GM18861 (cell line): ENCODE measurements at regions not wholly inside any gene's neighbourhood (a gene's known extent, or its start where the extent isn't known, plus 50 kb on each side); places are given as distances from the start of the nearest gene placed in this dataset.
"Not testable (repeated sequence)": the region's sequence is repeated elsewhere in the genome, so short reads cannot be mapped to it uniquely, and the experiment has no call there.

Experiments
- ATAC-seq: cut with Tn5 transposase; IDR thresholded peaks from one replicate; pipeline ENCODE4 v1.9.1; 2021; ENCODE audit not compliant: unreplicated experiment

- no peak for ATAC-seq
These were observed 123.4 kb upstream of the TENT5A start for GRCh38 chr6:81875782-81876293.

- ATAC-seq, result not testable (repeated sequence)
These were observed 117.4 kb upstream of the TENT5A start for GRCh38 chr6:81869749-81870508.

DNA sequence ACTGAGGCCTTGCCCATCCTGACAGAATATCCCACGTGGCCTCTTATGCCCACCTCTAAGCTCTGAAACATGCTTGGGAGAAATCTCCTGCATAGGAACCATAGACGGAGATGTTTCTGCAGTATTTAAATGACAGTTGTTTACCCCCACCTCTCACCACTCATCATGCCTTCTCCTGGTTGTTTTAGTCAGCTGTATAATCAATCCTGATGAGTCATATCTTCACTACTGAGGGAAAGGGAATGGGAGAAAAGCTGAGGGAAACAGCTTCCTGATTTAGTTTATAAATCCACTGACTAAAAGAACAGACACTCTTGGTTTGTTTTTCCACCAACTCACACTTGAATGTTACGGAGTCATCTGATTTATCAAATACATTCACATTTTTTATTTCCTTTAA, 113.2 kb upstream of the TENT5A start:
- ATAC-seq, result no peak

- no peak for ATAC-seq
These were observed 111.6 kb upstream of the TENT5A start for GRCh38 chr6:81864124-81864523.

- ATAC-seq, result no peak
These were observed 110.6 kb upstream of the TENT5A start for GRCh38 chr6:81863123-81863522.

- ATAC-seq, result no peak
These were observed 108.8 kb upstream of the TENT5A start for GRCh38 chr6:81861281-81861680.

- ATAC-seq, result no peak
These were observed 107.4 kb upstream of the TENT5A start for GRCh38 chr6:81859884-81860283.

DNA sequence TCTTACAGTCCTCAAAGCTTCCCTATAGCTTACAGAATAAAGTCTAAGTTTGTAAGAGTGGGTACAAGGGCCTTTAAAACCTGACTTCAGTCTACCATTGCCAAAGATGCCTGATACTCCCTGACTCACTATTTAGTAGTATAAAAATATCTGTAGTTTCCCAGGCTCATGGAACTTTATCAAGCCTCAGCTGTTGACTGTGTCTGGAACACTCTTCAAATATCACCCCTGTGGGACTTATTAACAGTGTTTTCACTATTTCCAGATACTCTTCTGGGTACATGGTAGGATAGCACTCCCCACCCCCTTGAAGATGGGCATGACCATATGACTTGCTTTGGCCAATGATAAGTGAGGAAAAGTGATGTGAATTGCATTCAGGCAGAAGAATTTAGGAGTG, 105.3 kb upstream of the TENT5A start:
- ATAC-seq, result no peak

DNA sequence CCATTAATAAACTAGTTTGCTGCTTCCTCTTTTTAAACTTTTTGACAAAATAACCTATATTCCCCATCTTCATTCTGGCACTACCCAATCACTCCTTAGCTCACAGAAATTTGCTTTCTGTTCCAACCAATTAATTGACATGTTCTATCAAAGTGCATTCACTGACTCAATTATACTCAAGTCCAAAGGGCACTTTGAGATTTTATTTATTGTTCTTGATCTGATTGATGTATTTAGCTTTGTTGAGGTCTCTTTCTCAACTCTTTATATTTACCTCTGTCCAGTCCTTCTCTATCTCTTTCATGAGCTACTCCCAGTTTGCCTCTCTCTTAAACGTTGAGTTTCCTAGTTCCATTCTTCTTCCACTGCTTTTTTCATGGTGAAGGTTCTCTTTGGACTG, 104.4 kb upstream of the TENT5A start:
- no peak for ATAC-seq

GRCh38 chr6:81854474-81854873, 102.0 kb upstream of the TENT5A start:
- no peak for ATAC-seq

- ATAC-seq, result no peak
These were observed 101.5 kb upstream of the TENT5A start for GRCh38 chr6:81853975-81854374.

DNA sequence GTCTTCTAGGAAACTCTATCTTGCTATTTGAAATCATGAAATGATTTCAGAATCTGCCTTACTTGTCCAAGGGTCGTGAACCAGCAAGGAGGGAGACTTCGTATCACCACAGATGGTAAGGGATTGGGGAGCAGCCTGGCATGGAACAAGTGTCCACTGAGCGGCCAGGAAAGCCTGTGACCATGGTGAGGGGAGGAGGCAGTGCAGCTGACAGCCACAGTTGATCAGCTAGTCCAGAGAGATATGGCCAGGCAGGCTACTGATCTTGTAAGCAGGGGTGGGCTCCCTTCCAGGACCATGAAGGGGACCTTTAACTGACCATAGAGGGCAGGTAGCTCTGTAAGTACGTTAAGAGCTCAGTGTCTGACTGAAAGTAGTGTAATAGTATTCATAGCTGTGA, 96.8 kb upstream of the TENT5A start:
- ATAC-seq, result no peak

DNA sequence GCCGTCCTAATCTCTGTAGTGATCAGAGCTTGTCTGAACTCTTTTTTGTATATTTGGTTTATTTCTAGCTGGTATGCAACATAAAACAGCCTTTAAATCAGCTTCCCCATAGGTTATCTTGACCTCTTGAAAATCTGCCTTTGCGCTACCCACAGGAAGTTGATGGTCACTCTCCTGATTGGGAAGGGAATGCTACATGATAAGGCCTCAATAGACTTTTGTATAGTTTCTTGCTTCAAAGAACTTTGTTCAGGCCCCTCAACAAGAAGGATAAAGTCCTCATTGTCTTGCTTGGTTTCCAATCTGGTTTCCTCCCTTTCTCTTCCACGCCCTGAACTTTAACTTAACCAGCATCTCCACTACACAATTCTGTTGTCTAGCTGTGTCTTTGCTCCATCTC, 95.4 kb upstream of the TENT5A start:
- ATAC-seq, result no peak

GRCh38 chr6:81844686-81845085, 92.2 kb upstream of the TENT5A start:
- no peak for ATAC-seq

- ATAC-seq, result no peak
These were observed 90.8 kb upstream of the TENT5A start for GRCh38 chr6:81843302-81843701.

DNA sequence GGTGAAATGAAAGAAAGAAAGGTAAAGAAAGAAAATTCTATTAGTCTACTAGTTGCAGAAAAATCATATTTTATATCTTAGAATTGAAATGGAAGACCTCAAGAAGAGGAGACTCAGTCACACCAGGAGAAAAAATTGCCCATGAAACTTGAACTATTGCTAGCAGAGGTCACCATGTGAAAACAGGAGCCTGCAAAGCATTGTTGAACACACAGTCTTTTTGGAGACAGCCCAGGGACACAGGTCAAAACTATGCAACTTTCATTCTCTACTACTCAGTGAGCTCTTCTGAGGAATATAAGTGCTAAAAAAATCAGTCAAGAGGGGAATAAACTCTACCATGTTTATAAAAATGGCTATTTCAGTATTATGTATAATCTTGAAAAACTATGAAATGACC, 89.8 kb upstream of the TENT5A start:
- no peak for ATAC-seq

GRCh38 chr6:81838724-81839426, 86.4 kb upstream of the TENT5A start:
- ATAC-seq, result no peak

- ATAC-seq, result no peak
These were observed 85.5 kb upstream of the TENT5A start for GRCh38 chr6:81838031-81838430.

DNA sequence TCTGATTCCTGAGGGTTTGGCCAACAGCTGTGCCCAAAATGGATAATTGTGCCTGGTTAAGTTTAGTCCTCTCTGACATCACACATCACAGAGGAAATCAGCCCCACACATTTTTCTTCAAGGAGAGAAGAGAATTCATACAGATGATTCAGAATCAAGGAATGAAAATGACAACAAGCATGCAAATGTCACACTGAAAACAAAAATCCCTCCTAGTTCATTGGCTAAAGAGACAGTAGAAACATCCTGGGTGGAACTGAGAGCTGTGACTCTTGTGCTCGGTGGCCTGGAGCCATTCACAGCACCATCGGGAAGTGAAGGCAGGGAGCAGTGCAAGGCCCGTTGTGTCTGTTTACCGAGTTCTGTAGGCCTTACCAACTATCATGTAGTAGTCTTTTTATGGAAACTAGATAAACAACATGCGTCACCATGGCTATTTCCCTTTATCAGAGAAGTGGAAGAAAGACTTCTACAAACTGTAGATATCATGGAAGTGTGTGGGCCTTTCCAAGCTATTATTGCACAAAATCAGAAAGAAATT, 81.7 kb upstream of the TENT5A start:
- ATAC-seq, result no peak

- ATAC-seq, result no peak
These were observed 79.8 kb upstream of the TENT5A start for GRCh38 chr6:81832304-81832703.

GRCh38 chr6:81831274-81831673, 78.8 kb upstream of the TENT5A start:
- ATAC-seq, result no peak

GRCh38 chr6:81826784-81827183, 74.3 kb upstream of the TENT5A start:
- no peak for ATAC-seq
